ENCODE measurements at regions not wholly inside any gene's neighbourhood (a gene's known extent, or its start where the extent isn't known, plus 50 kb on each side); places are given as distances from the start of the nearest gene placed in this dataset.

GRCh38 chr3:8224941-8225340 is 276.7 kb upstream of the LMCD1 start:
- no peak for TF ChIP-seq CTCF (IDR thresholded peaks at IDR 0.05)
- peaks cover 0 to 8% of the 10 kb centered on the region in 2 donors for H3K4me1 ChIP-seq
- DNase-seq (ENCODE audit: low spot score), result no peak

DNA sequence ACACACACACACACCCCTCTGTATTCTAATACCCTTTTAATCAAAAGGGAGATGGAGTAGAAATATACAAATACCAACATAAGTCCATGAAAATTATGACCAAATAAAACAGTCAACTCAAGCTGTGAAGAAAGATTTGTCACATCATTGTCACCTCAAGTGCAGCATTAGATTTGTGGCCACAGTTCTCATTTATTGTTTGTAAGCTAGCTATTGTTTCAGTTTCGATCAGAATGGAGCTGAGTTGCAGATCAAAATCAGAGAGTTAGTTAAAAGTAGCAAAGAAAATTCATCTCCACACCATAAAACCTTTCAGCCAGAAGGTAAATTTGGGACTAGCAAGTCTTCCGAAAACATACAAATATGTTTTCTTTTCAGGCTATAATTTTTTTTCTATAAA is 267.7 kb upstream of the LMCD1 start:
- Histone ChIP-seq H3K27me3 (no peaks in the 10 kb centered on the region), H3K9me3 (no peaks in the 10 kb centered on the region), H3K4me1 (no peaks in the 10 kb centered on the region), H3K36me3 (no peaks in the 10 kb centered on the region), H3K4me3 (no peak overlapping the region), H3K27ac (no peak overlapping the region)
- DNase-seq (ENCODE audit: low spot score), result no peak
- no peak for TF ChIP-seq CTCF (IDR thresholded peaks at IDR 0.05)

More at GRCh38 chr3:8224941-8225340, 276.7 kb upstream of the LMCD1 start:
- H3K36me3 ChIP-seq, result no peaks in the 10 kb centered on the region
- no peaks in the 10 kb centered on the region for H3K9me3 ChIP-seq
- no peak overlapping the region for H3K27ac ChIP-seq
- H3K27me3 ChIP-seq, result no peaks in the 10 kb centered on the region
- H3K4me3 ChIP-seq, result no peak overlapping the region

DNA sequence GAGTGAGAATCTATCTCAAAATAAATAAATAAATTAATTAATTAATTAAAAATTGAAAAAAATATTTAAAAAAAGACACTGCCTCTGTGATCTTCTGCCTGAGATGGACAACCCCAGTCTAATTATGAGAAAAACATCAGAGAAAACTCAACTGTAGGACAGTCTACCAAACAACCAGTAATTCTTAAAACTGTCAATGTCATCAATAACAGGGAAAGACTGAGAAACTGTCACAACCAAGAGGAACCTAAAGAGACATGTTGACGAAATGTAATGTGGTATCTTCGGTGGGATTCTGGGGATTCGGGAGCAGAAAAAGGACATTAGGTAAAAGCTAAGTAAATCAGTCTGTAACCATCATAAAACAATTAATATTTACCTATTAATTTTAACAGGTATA is 265.4 kb upstream of the LMCD1 start:
- no peak overlapping the region for H3K27ac ChIP-seq
- H3K36me3 ChIP-seq, result no peaks in the 10 kb centered on the region
- no peak for DNase-seq (ENCODE audit: low spot score)
- no peaks in the 10 kb centered on the region for H3K9me3 ChIP-seq
- no peaks in the 10 kb centered on the region for H3K27me3 ChIP-seq
- no peaks in the 10 kb centered on the region for H3K4me1 ChIP-seq
- no peak overlapping the region for H3K4me3 ChIP-seq
- no peak for TF ChIP-seq CTCF (IDR thresholded peaks at IDR 0.05)

DNA sequence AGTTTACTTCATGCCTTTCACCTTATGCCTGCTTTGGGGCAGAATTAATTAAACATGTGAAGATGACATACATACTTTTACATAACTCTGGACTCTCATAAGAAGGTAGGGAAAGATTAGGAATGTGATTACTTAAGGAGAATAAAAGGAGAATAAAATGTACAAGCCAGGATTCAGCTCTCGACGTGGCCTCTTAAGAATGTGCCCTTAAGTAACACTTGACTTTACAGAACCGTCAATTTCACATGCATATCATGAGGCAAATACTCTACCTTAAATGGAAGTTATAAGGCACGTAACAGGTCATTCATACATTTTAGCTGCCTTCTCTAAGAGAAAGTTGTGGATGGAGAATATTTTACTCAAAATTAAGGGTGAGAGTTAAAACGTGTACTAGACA is 263.7 kb upstream of the LMCD1 start:
- Histone ChIP-seq H3K4me3 (no peak overlapping the region), H3K4me1 (no peaks in the 10 kb centered on the region), H3K36me3 (no peaks in the 10 kb centered on the region), H3K27ac (no peak overlapping the region), H3K27me3 (no peaks in the 10 kb centered on the region), H3K9me3 (peaks cover 0 to 7% of the 10 kb centered on the region in 2 donors)
- TF ChIP-seq CTCF (IDR thresholded peaks at IDR 0.05), result no peak
- no peak for DNase-seq (ENCODE audit: low spot score)

DNA sequence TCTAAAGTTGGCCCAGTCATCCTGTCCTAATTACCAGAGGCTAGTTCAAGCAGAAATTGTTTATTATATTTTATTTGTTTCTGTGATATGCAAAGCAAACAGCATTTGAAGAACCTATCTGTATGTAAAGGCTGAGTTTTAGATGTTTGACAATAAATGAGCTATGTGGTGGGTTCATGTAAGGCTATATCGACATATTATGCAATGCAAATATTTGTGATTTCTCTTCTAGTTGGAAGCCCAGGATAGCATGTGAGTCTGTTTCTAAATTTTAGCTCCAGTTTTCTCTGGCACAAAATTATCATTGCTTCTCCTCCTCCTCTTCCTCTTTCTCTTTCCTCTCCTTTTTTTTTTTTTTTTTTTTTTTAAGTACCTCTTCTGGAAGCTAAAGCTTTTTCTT is 263.2 kb upstream of the LMCD1 start:
- Histone ChIP-seq H3K27me3 (no peaks in the 10 kb centered on the region), H3K9me3 (peaks cover 0 to 9% of the 10 kb centered on the region in 2 donors), H3K4me1 (no peaks in the 10 kb centered on the region), H3K36me3 (no peaks in the 10 kb centered on the region), H3K27ac (no peak overlapping the region), H3K4me3 (no peak overlapping the region)
- no peak for TF ChIP-seq CTCF (IDR thresholded peaks at IDR 0.05)
- no peak for DNase-seq (ENCODE audit: low spot score)

DNA sequence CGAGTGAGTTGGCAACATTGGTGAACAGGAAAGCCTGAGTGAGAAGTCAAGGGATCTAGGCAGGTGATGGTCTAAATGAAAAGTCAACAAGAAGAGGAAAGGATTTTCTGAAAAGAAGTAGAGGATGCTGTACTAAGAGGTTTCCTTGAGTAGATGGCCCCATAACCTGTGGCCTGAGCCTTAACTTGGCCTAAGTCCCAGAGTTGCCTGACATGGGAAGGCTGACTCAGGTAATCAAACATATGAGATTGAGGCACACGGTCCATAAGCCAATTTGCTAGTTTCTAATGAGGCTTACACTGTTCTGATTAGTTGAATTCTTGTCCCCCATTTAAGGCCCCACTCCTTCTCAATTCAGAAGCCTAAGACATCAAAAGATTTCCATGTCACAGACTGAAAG is 262.5 kb upstream of the LMCD1 start:
- no peaks in the 10 kb centered on the region for H3K27me3 ChIP-seq
- H3K4me1 ChIP-seq, result no peaks in the 10 kb centered on the region
- H3K4me3 ChIP-seq, result no peak overlapping the region
- peaks cover 0 to 9% of the 10 kb centered on the region in 2 donors for H3K9me3 ChIP-seq
- no peaks in the 10 kb centered on the region for H3K36me3 ChIP-seq
- H3K27ac ChIP-seq, result no peak overlapping the region
- no peak for DNase-seq (ENCODE audit: low spot score)
- no peak for TF ChIP-seq CTCF (IDR thresholded peaks at IDR 0.05)
